ENCODE measurements at regions not wholly inside any gene's neighbourhood (a gene's known extent, or its start where the extent isn't known, plus 50 kb on each side); places are given as distances from the start of the nearest gene placed in this dataset.

DNA sequence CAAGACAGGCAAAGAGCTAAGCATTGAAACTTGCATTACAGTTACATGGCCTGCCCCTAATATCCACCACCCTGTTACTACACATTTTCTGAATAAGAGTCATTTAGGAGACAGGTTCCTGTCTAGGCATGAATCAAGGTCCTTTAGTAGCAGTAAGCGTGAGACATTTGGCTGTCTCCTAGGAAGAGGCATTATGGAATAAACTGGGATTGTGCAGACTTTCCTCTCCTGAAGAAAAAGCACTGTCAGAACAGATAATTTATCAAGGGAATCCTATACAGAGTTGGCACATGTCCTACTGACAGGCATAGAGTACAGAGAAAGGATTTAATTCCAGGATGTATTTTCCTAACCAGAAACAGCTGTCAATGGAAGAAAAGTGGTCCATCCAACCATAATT, 111.9 kb downstream of the INHBA start:
- no peak for DNase-seq (ENCODE audit: low spot score)

DNA sequence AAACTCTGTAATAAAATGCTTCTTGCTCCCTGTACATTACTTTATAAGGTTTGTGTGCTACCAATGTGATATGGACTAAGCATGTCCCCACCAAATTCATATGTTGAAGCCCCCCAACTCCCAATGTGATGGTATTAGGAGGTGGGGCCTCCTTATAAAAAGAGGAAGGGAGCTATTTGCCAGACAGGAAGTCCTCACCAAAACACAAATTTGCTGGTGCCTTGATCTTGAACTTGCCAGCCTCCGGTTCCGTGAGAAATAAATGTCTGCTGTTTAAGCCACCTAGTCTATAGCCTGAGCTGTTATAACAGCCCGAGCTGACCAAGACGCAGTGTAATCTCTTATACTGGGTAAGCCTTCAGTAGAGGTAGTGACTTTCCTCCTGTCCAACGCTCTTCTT, 114.5 kb downstream of the INHBA start:
- Mint-ChIP-seq H3K9me3 (ENCODE audit: unreplicated experiment) (no peaks in the 10 kb centered on the region), H3K4me3 (ENCODE audit: unreplicated experiment) (no peak overlapping the region), H3K27ac (ENCODE audit: unreplicated experiment) (no peak overlapping the region), H3K4me1 (ENCODE audit: unreplicated experiment) (no peaks in the 10 kb centered on the region), H3K36me3 (ENCODE audit: low read depth, unreplicated experiment) (no peaks in the 10 kb centered on the region), H3K27me3 (ENCODE audit: unreplicated experiment) (no peaks in the 10 kb centered on the region)
- DNase-seq (ENCODE audit: low spot score), result no peak
- TF ChIP-seq, protein P1, sequence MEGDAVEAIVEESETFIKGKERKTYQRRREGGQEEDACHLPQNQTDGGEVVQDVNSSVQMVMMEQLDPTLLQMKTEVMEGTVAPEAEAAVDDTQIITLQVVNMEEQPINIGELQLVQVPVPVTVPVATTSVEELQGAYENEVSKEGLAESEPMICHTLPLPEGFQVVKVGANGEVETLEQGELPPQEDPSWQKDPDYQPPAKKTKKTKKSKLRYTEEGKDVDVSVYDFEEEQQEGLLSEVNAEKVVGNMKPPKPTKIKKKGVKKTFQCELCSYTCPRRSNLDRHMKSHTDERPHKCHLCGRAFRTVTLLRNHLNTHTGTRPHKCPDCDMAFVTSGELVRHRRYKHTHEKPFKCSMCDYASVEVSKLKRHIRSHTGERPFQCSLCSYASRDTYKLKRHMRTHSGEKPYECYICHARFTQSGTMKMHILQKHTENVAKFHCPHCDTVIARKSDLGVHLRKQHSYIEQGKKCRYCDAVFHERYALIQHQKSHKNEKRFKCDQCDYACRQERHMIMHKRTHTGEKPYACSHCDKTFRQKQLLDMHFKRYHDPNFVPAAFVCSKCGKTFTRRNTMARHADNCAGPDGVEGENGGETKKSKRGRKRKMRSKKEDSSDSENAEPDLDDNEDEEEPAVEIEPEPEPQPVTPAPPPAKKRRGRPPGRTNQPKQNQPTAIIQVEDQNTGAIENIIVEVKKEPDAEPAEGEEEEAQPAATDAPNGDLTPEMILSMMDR (IDR thresholded peaks at IDR 0.05; ENCODE audit: unreplicated experiment), result no peak

More for the DNA sequence above, 111.9 kb downstream of the INHBA start:
- H3K4me1 Mint-ChIP-seq (ENCODE audit: unreplicated experiment), result no peaks in the 10 kb centered on the region
- H3K27ac Mint-ChIP-seq (ENCODE audit: unreplicated experiment), result no peak overlapping the region
- H3K27me3 Mint-ChIP-seq (ENCODE audit: unreplicated experiment), result no peaks in the 10 kb centered on the region
- TF ChIP-seq, protein P1 (IDR thresholded peaks at IDR 0.05; ENCODE audit: unreplicated experiment), result no peak
- no peaks in the 10 kb centered on the region for H3K9me3 Mint-ChIP-seq (ENCODE audit: unreplicated experiment)
- no peak overlapping the region for H3K4me3 Mint-ChIP-seq (ENCODE audit: unreplicated experiment)
- no peaks in the 10 kb centered on the region for H3K36me3 Mint-ChIP-seq (ENCODE audit: low read depth, unreplicated experiment)

DNA sequence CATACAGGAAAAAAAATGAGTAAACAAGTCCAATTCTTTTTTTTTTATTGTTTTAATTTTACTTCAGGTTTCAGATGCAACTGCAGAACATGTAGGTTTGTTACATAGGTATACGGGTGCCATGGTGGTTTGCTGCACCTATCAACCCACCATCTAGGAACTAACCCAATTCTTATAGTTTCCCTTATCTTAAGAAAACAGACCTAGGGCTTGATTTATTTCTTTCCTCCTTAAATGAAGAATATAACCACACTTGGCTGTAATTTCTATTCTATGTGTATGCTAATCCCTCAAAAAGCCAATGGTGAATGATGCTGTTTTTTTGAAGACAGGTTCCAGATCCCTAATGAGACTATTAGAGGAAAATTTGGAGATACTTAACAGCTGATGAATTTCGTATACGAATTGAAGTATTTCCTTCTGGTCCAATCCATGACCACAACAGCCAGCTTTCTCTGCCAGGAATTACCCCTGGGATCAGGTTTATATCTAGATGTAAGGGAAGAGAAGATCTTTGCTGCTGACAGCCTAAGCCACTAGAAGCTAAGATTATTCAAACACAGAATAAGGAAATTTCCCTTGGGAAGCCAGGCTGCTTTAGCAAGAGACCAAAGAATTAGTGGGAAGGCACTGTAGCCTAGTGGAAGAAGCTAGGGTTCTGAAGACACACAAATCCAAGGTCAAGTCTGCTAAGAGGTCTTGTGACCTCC, 115.8 kb downstream of the INHBA start:
- no peak overlapping the region for H3K27ac Mint-ChIP-seq (ENCODE audit: unreplicated experiment)

DNA sequence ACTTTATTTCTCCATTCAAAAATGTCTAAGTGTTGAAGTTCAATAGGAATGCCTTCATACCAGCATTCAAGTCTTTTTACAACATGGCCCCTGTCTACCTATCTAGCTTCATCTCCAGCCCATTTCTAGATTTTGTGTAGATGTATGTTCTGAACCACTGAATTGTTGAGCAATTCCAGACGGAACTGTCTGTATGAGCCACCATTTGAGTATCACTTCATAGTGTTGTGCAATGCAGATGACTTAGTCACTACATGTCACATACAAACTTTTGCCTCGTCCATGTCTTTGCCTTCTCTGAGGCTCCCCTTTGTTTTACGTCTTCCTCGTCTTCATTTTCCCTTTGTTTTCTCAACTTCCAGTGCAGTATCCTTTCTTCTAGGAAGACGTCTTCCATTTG, 118.1 kb downstream of the INHBA start:
- TF ChIP-seq, protein P1 (IDR thresholded peaks at IDR 0.05; ENCODE audit: unreplicated experiment), result no peak
- Mint-ChIP-seq H3K4me1 (ENCODE audit: unreplicated experiment) (no peaks in the 10 kb centered on the region), H3K4me3 (ENCODE audit: unreplicated experiment) (no peak overlapping the region), H3K9me3 (ENCODE audit: unreplicated experiment) (no peaks in the 10 kb centered on the region), H3K27ac (ENCODE audit: unreplicated experiment) (no peak overlapping the region), H3K36me3 (ENCODE audit: low read depth, unreplicated experiment) (no peaks in the 10 kb centered on the region), H3K27me3 (ENCODE audit: unreplicated experiment) (no peaks in the 10 kb centered on the region)
- DNase-seq (ENCODE audit: low spot score), result no peak

More for the DNA sequence above, 115.8 kb downstream of the INHBA start:
- TF ChIP-seq, protein P1 (IDR thresholded peaks at IDR 0.05; ENCODE audit: unreplicated experiment), result no peak
- Mint-ChIP-seq H3K4me1 (ENCODE audit: unreplicated experiment) (no peaks in the 10 kb centered on the region), H3K36me3 (ENCODE audit: low read depth, unreplicated experiment) (no peaks in the 10 kb centered on the region), H3K4me3 (ENCODE audit: unreplicated experiment) (no peak overlapping the region), H3K9me3 (ENCODE audit: unreplicated experiment) (no peaks in the 10 kb centered on the region), H3K27me3 (ENCODE audit: unreplicated experiment) (no peaks in the 10 kb centered on the region)
- no peak for DNase-seq (ENCODE audit: low spot score)

DNA sequence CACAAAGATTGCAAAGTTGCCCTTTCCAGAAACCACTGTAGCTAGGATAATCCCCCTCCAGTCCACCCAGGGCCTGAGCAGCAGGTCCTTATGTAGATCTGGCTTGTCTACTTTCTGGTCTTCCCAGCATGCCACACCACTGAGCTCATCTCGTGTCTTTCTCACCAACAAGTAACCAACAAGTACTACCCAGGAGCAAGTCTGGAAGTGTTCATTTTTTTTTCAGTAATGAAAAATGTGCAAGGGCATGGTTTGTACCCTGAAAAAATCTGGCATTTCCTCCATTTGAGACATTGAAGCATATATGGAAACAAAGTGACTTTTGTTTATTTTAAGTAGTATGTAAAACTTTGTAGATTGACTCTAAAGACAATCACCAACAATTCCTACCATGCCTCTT, 120.8 kb downstream of the INHBA start:
- Mint-ChIP-seq H3K27ac (ENCODE audit: unreplicated experiment) (no peak overlapping the region), H3K27me3 (ENCODE audit: unreplicated experiment) (no peaks in the 10 kb centered on the region), H3K4me1 (ENCODE audit: unreplicated experiment) (no peaks in the 10 kb centered on the region), H3K9me3 (ENCODE audit: unreplicated experiment) (no peaks in the 10 kb centered on the region), H3K36me3 (ENCODE audit: low read depth, unreplicated experiment) (no peaks in the 10 kb centered on the region), H3K4me3 (ENCODE audit: unreplicated experiment) (no peak overlapping the region)
- DNase-seq (ENCODE audit: low spot score), result no peak
- TF ChIP-seq, protein P1 (IDR thresholded peaks at IDR 0.05; ENCODE audit: unreplicated experiment), result no peak
